GM10248 (cell line): ENCODE measurements at regions not wholly inside any gene's neighbourhood (a gene's known extent, or its start where the extent isn't known, plus 50 kb on each side); places are given as distances from the start of the nearest gene placed in this dataset.
"Not testable (repeated sequence)": the region's sequence is repeated elsewhere in the genome, so short reads cannot be mapped to it uniquely, and the experiment has no call there.

Experiments
- CTCF ChIA-PET: fragments of 300-600 bp; sonication (Branson Sonifier 250); formaldehyde crosslinking; extraction: SDS; loops from one replicate; lab custom pipeline; 2021; ENCODE audit warnings: antibody characterized with exemption; lab: Yijun Ruan, JAX
- POLR2A ChIA-PET: fragments of 350-650 bp; sonication (Branson Sonifier 250); formaldehyde crosslinking; extraction: SDS; loops from one replicate; lab custom pipeline; 2020; ENCODE audit warnings: antibody characterized with exemption; lab: Yijun Ruan, JAX
- DNase-seq: peaks from one replicate; pipeline ENCODE4 v3.0.0; 2012; ENCODE audit errors: extremely low spot score
- CTCF ChIP-seq: IDR thresholded peaks from 2 replicates; pipeline ENCODE4 v1.5.1; 2012; ENCODE audit warnings: mild to moderate bottlenecking, low read depth; ENCODE audit errors: extremely low read depth, missing control alignments, control extremely low read depth

- CTCF ChIA-PET, result interaction anchor here (1.5 kb wide), 1 partner anchor 12 kb away, joined by 4 read pairs; no protein-coding TSS in a partner anchor
- no peak for TF ChIP-seq CTCF
- POLR2A ChIA-PET, result no interaction called here
- no peak for DNase-seq
Measured at GRCh38 chr10:56449770-56450169, 88.7 kb upstream of the ZWINT start.

- DNase-seq, POLR2A ChIA-PET, CTCF ChIA-PET: not testable (repeated sequence)
Measured at GRCh38 chr10:56447613-56448012, 86.6 kb upstream of the ZWINT start.

GRCh38 chr10:56441337-56441736, 80.3 kb upstream of the ZWINT start:
- DNase-seq, CTCF ChIA-PET, POLR2A ChIA-PET: not testable (repeated sequence)
